Left cardiac atrium (tissue), 4 donors: ENCODE measurements at regions not wholly inside any gene's neighbourhood (a gene's known extent, or its start where the extent isn't known, plus 50 kb on each side); places are given as distances from the start of the nearest gene placed in this dataset.

Source experiments
- ATAC-seq, 2 donors: fragments of 200-7000 bp; cut with Tn5 transposase; one replicate each; pipeline ENCODE4 v1.9.1; 2020; ENCODE audit warnings: mild to moderate bottlenecking in 2 of 2, moderate library complexity in 2 of 2
- DNase-seq: peaks from one replicate; pipeline ENCODE4 v3.0.0-alpha.2; 2020
- intact Hi-C, 2 donors: fragments of 100-400 bp; cut with DNase I; formaldehyde crosslinking; loops; one replicate each; pipeline versions ENCODE4 v1.14.1 to v1.15.1; 2022 to 2023
- donor health status: DM: no; HTN: yes; CAD: no.
- donor health status: DM: no; HTN: yes; CAD: no; lungs with severe emphysema.
- donor health status: DM: yes; HTN: yes; CAD: no.
- donor health status: Dilated cardiomyopathy.

DNA sequence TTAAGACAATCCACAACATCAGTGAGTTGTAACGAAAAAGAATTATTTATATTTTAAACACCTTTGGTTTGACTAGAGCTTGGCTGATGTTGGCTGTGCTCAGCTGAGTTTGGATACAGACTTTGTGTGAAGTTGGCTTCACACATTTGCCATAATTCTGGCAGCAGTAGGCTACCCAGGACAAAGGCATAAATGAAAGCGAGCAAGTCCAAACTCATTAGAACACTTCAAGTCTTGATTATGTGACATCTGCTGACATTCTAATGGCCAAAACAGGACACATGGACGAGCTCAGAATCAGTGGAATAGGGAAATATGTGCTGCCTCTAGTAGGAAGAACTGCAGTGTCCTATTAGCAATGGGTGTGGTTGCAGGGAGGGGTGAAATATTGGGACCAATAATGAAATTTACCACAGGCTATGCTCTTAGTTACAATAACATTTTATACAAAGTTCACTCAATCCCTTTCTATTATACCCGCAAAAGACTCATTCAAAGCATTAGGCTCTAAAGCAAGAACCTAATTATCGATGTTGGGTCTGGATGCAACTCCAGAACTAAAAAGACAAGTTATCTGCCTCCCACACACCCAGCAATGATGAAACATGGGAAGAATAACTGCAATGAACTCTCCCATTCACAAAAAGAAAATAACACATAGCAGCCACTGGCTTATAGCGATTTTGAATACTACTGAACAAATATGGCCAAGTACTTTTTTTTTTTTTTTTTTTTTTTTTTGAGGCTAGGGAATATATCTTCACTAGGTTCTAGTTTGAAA, 493.9 kb upstream of the RASGRP1 start:
- intact Hi-C loops, result no loop called here
- DNase-seq (no peak), ATAC-seq (no peak)

DNA sequence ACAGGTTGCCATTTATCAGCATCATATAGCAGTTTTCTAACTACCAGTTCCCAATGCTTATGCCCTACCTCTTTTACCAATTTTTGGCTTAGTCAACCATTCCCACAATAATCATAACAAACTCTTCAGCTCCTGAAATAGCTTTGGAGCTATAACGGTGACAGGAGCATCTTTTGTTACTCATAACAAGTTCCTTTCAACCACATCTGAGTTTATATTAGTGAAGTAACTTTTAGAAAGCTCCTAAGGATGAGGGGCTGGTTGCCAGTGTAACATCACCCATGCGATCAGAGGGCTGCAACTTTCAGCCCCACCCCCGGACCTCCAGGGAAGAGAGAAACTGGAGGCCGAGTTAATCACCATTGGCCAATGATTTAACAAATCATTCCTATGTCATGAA, 495.3 kb upstream of the RASGRP1 start:
- intact Hi-C loops, result no loop called here
- ATAC-seq (no peak), DNase-seq (no peak)

DNA sequence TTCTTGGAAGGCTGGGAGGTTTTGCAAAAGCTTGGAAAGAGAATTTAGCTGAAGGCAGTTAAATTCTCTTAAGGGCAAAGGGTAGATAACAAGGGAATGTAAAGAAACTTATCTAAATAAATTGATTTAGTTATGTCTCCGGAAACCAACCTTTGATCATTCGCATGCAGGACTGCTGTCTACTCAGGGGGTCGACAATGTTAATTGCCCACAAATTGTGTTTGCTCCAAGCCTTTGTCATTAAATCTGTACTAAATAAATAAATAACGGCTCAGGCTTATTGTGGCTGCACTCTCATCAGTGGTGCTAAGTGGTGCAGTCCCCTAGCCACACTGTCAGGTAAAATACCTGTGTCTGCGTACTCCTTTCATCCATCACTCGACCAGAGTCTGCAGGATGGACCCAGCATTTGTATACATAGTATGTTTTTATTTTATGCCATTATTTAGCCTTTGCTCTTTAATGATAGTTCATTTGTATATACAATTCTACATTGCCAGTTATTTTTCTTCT, 497.4 kb upstream of the RASGRP1 start:
- intact Hi-C loops, result no loop called here
- DNase-seq, result no peak

DNA sequence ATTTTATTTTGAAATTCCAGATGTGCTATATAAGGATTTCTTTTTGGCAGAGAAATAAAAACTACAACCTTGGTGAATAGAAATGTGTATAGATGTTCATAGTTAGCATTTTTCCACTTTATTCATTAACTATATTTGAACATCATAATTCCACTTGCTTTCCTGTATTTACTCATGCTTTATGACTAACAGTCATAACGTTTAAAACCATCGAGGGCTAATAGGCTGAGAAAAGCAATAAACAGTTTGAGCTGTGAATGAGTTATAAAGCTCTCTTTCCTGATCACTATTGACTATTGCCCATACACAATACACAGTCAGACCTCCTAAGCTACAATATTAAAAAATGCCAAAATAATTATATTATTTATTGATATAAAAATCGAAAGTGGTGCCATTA, 502.1 kb upstream of the RASGRP1 start:
- DNase-seq, result no peak
- intact Hi-C loops, result no loop called here
- ATAC-seq, result no peak

More for the DNA sequence above, 497.4 kb upstream of the RASGRP1 start:
- no peak for ATAC-seq

DNA sequence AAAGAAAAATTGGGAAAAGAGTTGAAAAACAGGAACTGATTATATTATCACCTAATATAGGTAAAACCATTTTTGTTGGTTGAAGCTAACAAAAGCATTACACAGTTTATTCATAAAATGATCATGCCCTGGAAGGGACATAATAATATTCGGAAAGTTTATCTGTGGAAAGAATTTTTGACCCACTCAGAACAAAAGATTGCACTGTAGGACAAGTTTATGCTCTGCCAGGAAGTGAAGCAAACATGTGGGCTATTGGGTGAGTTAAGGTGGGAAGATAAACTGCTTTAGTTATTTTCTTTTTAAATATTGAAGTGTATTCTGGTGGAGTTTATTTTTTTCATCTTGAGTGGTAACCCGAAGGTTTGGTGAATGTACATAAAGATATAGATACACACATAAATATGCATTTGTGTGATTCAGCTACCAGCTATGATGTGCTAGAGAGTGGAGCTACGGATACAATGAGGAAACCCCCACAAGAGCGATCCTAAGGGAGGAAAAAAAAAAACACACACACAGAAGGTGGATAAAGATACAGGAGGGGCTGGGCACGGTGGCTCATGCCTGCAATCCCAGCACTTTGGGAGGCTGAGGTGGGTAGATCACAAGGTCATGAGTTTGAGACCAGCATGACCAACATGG, 506.4 kb upstream of the THBS1 start:
- DNase-seq, result no peak
- ATAC-seq, result no peak
- intact Hi-C loops, result no loop called here

DNA sequence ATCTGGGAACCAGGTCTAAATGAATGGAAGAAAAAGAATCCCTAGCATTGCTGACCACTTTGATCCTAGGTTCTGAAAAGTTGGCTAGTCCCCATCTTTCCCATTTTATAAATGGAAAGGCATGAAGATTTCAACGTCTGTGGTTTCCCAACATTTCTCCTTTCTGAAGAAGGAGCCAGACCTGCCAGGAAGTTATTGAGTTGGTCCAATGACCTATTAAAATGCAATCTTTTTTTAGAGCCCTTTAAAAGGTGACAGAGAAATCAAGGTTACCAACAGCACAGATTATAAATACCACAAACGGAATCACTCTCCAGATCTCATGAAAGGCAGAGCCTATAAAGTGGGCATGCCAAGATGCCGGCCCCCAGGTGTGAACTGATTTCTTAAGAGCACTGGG, 505.6 kb upstream of the THBS1 start:
- no peak for DNase-seq
- intact Hi-C loops, result no loop called here
- ATAC-seq, result no peak

DNA sequence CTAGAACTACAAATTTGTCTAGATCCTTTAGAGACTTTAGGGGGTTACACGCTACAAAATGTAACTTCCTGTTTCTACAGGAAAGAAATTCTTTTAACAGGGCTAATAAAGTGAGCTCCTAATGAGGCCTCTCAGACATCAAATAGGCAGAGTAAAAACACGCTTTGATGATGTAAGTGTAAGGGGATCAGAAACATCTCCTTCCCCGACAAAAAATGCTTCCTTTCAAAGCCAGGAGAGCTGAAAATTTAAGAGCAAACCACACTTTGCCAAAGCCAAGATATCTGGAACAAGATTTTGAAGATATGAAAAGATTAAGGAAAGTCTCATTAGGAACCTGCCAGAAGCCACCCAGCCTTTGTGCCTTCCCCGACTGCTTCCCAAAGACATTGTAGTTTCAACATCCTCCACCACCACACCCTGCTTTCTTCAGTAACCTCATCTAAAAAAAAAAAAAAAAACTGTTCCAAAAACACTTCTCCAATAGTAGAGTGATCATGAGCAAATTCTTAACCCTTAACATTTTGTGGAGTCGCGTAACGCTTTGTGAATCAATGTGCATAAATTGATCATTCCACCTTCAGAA, 505.0 kb upstream of the THBS1 start:
- no peak for DNase-seq
- intact Hi-C loops, result no loop called here
- ATAC-seq, result no peak

DNA sequence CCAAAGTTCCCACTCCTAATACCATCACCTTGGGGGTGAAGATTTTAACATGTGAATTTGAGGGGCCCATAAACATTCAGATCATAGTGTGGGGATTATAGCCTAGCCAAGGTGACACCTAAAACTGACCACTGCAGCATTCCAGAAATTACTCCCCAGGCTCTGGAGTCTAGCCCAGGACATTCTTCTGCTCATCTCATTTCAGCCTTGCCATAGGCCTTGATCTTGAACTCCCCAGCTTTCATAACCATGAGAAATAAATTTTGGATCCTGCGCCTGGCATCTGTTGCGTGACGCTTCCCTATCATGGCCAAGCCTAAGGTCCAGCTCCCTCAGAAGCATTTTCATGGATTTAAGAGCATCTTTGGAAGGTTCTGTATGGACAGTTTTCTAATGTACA, 502.9 kb upstream of the THBS1 start:
- intact Hi-C loops, result no loop called here
- DNase-seq (no peak), ATAC-seq (no peak)

DNA sequence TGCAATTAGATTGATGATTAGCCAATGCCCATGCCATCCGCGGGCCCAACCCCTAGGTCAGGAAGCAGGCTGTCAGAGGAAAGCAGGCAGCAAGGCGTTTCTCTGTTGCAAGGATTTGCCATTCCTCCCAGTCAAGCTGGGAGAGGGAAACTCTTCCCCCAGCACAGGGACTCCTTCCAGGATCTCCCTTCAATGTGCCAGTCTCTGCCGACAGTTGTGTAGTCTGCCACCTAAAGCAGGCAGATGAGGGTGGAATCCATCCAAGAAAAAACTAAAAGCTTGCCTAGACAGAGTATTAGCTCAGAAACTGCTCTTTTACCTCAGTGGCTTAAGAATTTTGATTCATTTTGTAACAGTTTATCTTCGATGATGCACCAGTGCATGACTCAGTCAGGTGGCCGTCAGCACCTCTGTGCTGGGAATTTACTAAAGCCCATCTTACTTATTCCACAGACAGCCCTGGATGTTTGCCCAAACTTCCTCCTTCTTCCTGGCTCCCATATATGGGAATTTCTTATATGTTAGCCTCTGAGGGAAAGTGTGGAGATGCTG, 501.5 kb upstream of the THBS1 start:
- intact Hi-C loops, result no loop called here
- ATAC-seq, result peak; percentile 59 to 76

DNA sequence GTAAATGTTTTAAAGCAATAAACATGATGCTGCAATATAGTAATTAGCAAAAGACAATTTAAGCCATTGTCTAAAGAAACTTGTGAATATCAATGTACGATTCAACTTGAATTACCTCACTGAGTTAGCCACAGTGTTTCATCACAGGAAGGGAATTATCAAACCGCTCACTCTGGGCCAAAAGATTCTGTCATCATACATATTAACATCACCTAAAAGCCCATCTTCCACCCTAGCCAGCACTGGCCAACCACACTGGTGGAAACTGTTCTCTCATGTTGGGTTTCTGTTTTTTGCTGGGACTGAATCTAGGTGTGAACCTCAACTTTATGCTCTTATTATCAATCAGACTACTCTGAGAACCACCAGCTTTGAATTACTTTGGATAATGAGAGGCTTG, 497.7 kb upstream of the THBS1 start:
- DNase-seq (no peak), ATAC-seq (peak in 1 of 2 donors; percentile 64)
- intact Hi-C loops, result no loop called here

More for the DNA sequence above, 501.5 kb upstream of the THBS1 start:
- DNase-seq, result no peak

DNA sequence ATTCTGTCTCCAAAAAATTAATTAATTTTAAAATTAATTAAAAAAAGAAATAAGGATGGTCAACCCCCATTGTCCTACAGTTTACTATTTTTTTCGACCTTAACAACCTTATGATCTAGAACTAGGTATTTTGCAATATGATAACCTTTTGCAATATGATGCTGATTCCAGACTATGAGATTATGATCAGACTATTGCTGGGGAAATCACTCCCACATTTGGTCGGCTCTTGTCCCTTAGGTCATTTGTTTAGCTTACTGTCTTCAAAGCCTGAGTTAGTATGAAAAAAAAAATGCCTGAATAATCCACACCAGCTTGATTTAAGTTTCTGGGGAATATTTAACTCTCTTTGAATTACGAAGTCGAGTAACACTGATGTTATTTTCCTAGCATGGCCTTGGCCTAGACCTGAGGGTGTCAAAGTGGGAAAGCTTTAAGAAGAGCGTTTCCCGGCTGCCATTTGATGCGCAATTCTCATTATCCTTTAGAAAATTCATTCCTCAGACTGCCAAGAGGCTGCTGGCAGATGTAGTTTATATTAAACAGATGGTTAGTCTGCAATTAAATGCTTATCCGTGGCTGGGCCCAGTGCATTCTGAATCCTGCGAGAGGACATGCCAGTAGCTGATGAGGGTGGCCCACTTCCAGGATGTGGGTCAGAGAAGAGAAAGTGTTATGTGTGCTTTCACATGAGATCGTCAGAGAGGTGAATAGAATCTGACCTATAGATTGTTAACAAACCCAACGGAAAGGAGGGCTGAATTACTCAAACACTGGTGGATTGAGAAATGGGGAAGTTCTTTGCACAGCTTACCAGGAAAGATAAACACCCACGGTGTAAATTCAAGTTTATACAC, 496.0 kb upstream of the THBS1 start:
- ATAC-seq (peak; percentile 44 to 69), DNase-seq (peak; percentile 51)
- intact Hi-C loops, result no loop called here

DNA sequence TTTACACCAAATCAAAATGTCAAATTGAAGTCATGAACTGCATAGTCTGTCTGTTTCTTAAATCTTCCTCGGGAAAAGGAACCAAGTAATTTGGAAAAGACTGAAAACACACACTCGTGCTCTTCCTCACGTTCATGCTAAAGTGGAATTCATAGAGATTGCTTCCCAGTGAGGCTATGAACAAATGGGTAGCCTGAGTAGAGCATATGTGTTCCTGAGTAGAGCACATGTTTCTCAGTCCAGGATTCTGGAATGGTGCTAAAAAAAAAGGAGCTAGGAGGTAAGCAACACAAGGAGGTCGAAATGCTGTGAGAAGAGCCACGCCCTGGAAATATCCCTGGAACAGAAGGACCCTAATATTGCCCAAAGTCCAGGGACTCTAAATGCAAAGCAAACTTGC, 494.2 kb upstream of the THBS1 start:
- no peak for DNase-seq
- intact Hi-C loops, result no loop called here
- ATAC-seq, result no peak

DNA sequence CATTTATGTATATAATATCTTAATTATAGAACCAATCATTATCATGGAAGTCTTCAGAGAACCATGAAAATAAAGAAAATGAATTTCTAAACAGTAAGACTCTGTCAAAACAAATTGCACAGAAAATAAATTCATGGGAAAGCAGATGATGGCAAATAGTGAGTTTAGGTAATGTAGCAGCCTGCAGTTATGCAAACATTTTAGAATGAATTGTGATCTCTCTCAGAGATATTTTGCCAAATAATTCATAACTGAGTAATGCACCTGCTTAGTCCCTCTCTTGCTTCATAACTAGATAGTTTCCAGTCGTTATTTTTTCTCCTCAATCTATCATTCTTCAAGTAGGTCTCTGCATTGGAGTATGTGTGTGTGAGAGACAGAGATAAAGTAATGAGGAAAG, 492.7 kb upstream of the THBS1 start:
- no peak for ATAC-seq
- intact Hi-C loops, result no loop called here
- DNase-seq, result no peak

DNA sequence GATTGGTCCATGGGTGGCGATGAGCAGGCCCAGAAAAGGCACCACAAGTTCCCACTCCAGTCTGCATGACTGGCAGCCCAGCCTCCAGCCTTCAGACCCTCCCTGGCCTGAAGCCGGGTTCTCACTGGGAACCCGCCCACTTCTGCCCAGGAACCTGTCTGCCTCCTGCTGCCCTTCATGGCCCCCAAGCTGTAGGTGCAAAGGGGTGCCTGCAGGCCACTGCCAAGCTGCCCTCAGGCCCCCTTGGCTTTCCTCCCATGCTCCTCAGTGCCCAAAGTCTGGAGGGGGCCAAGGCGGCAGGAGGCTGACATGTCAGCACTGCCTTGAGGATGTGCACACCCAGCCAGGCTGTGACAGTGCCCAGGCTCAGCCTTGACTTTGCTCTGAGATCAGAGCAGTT, 488.5 kb upstream of the THBS1 start:
- intact Hi-C loops, result no loop called here
- DNase-seq (no peak), ATAC-seq (no peak)

DNA sequence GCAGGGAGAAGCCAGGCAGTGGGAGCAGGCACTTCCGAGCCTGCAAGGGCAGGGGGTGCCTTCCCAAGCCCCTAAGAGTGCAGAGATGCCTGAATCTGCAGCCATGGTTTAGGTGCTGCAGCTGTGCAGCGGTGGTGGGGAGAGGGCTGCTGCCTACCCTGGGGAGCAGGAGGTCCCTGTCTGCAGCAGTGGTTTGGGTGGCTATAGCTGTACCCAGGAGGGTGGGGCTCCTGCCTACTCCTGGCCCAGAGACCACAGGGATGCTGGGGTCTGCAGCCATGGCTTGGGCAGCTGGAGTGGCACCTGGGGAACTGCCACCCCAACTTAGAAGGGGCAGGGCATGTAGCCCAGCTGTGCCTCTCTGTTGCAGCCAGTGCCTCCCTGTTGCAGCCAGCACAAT, 488.1 kb upstream of the THBS1 start:
- no peak for DNase-seq
- intact Hi-C loops, result no loop called here
- ATAC-seq, result no peak

DNA sequence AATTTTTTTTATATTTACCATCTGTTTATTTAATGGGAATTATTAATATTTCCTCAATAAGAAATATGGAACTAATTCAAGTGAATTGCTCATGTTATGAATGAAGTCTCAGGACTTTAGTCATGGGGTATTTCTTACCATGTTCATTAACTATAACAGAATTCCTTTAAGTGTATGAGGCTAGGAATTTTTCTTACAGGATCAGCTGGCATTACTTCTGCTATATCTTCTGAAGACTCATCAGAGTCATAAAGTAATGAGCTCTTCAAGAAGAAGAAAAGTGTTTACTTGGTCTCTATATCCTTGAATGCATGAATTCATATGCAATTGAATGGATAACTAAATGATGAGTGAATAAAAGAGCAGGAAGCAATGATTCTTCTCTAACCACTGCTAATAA, 486.8 kb upstream of the THBS1 start:
- DNase-seq (no peak), ATAC-seq (no peak)
- intact Hi-C loops, result no loop called here

DNA sequence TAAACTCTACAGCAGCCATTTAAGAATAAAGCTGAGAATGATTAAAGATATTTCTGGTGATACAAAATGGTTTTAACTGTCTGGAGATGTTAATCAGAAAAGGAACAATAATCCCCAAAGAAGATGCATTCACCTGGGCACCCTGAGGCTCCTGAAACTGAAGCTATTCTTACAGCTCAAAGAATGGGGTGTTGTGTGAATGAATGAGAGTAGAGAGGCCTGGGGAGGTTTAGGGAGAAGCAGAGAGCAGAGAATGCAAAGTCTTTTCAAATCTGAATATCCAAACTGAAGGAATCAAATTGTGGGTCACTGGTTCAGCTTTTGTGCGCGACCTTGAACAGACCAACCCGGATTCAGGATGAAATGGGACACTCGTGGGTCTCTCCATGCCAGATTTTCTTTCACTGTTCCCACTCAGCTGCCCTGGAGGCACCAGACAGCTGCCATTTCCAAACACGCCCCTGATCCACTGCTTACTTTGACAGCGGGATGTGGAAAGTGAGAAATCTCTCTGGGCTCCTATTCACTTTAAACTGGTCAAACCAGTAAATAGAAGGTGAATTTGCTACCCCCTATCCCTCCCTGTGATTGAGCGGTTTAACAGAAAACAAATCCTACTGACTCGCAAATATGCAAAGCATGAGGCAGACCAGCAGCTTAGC, 485.5 kb upstream of the THBS1 start:
- intact Hi-C loops, result no loop called here
- no peak for DNase-seq
- no peak for ATAC-seq

DNA sequence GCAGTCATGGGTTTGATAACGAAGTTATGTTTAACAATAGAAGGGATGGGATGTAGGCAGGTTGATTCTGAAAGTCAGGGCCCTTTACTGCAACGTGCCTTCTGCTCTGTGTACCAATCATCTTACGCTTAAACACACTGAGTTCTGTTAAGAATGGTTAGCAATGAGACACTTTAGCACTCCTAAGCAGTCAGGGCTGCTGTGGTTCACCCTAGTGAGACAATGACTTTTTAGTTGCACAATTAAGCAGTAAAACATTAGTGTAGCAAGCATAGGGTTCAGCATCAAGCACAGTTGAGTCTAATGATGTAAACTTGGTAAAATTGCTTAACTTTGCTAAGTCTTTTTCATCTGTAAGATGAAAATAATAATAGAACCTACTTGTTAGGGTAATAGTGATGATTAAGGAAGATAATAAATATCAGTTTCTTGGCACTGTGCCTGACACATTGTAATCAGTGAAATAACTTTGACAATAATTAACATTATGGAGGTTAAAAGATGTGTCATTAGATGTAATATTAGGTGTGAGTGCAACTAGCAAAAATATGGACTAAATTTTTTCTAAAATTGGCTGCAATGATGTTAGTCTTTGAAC, 484.2 kb upstream of the THBS1 start:
- intact Hi-C loops, result no loop called here
- ATAC-seq, result no peak
- DNase-seq, result no peak

DNA sequence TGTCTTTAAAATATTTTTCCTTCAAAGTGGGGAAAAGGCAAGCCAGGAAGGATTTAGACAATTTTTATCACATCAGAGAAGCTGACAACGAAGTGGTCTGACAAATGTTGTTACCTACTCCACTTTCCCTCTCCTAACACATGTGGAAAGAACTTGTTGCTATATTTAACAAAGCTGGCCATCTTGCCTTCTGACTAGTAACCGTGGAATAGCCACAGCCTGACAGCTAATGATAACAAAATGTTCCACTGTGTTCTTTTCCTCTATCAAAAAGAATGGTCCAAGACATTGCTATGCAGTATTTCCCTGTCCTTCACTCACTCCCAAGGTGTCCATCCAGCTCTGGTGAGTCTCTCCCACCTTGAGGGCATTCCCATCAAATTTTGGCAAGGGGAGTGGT, 481.4 kb upstream of the THBS1 start:
- DNase-seq (no peak), ATAC-seq (no peak)
- intact Hi-C loops, result no loop called here
